MM.1S (cell line): ENCODE measurements at regions not wholly inside any gene's neighbourhood (a gene's known extent, or its start where the extent isn't known, plus 50 kb on each side); places are given as distances from the start of the nearest gene placed in this dataset.

Experiments
- DNase-seq: peaks from one replicate; pipeline ENCODE4 v3.0.0-alpha.2; 2015
- H2AFZ ChIP-seq: fragments of 300-600 bp; sonication (generic); 2 replicates; pipeline ENCODE4 v1.6.0; 2016; ENCODE audit warnings: antibody characterized with exemption, low read length
- H3F3A ChIP-seq: fragments of 300-600 bp; sonication (generic); 2 replicates; pipeline ENCODE4 v1.6.1; 2016; ENCODE audit warnings: mild to moderate bottlenecking, antibody characterized with exemption, low read length, moderate library complexity, mixed read lengths; ENCODE audit not compliant: insufficient read depth
- H3K27ac ChIP-seq: fragments of 300-600 bp; sonication (generic); 2 replicates; pipeline ENCODE4 v1.5.1; 2016; ENCODE audit warnings: mild to moderate bottlenecking, low read length
- H3K27me3 ChIP-seq: fragments of 300-600 bp; sonication (generic); replicated peaks from 2 replicates; pipeline ENCODE4 v1.6.0; 2016; ENCODE audit warnings: low read length; ENCODE audit not compliant: insufficient read depth
- H3K36me3 ChIP-seq: fragments of 300-600 bp; sonication (generic); replicated peaks from 2 replicates; pipeline ENCODE4 v1.6.1; 2016; ENCODE audit warnings: mild to moderate bottlenecking, low read length, mixed read lengths; ENCODE audit not compliant: insufficient read depth
- H3K4me1 ChIP-seq: fragments of 300-600 bp; sonication (generic); 2 replicates; pipeline ENCODE4 v1.6.1; 2016; ENCODE audit warnings: low read length, mixed read lengths
- H3K4me2 ChIP-seq: fragments of 300-600 bp; sonication (generic); 2 replicates; pipeline ENCODE4 v1.6.0; 2016; ENCODE audit warnings: low read depth, low read length
- H3K4me3 ChIP-seq: fragments of 300-600 bp; sonication (generic); 2 replicates; pipeline ENCODE4 v1.5.1; 2016; ENCODE audit warnings: low read length, mixed read lengths
- H3K79me2 ChIP-seq: fragments of 300-600 bp; sonication (generic); 2 replicates; pipeline ENCODE4 v1.6.1; 2016; ENCODE audit warnings: mixed run types, low read length, mixed read lengths
- H3K9ac ChIP-seq: fragments of 300-600 bp; sonication (generic); 2 replicates; pipeline ENCODE4 v1.6.1; 2016; ENCODE audit warnings: low read length, mixed read lengths
- H3K9me2 ChIP-seq: fragments of 300-600 bp; sonication (generic); replicated peaks from 2 replicates; pipeline ENCODE4 v1.6.1; 2016; ENCODE audit warnings: mild to moderate bottlenecking, low read length, mixed read lengths; ENCODE audit not compliant: insufficient read depth
- H3K9me3 ChIP-seq: fragments of 300-600 bp; sonication (generic); replicated peaks from 2 replicates; pipeline ENCODE4 v1.6.1; 2016; ENCODE audit warnings: mild to moderate bottlenecking, low read length, mixed read lengths; ENCODE audit not compliant: insufficient read depth
- H4K20me1 ChIP-seq: fragments of 300-600 bp; sonication (generic); 2 replicates; pipeline ENCODE4 v1.6.1; 2016; ENCODE audit warnings: mild to moderate bottlenecking, low read length, moderate library complexity, mixed read lengths; ENCODE audit not compliant: insufficient read depth
- CTCF ChIP-seq: fragments of 300-600 bp; sonication (generic); IDR thresholded peaks from 2 replicates; pipeline ENCODE4 v1.5.1; 2016; ENCODE audit warnings: antibody characterized with exemption, low read length, mixed read lengths
- EZH2 ChIP-seq: fragments of 300-600 bp; sonication (generic); optimal IDR thresholded peaks from 2 replicates; pipeline ENCODE3; 2017; ENCODE audit warnings: low read depth, mild to moderate bottlenecking, antibody characterized with exemption, low read length, mixed read lengths
- EZH2phosphoT487 ChIP-seq: fragments of 300-600 bp; sonication (generic); IDR thresholded peaks from 2 replicates; pipeline ENCODE4 v1.6.1; 2018; ENCODE audit warnings: antibody characterized with exemption, low read length

GRCh38 chr1:110773813-110774212 lies 99.1 kb upstream of the KCNA3 start:
- Histone ChIP-seq H4K20me1 (no peaks in the 10 kb centered on the region), H3K79me2 (no peaks in the 10 kb centered on the region), H3K4me3 (no peak overlapping the region), H3K9me2 (no peaks in the 10 kb centered on the region), H3K36me3 (no peaks in the 10 kb centered on the region), H3K4me2 (no peak overlapping the region), H3K27me3 (no peaks in the 10 kb centered on the region), H3K4me1 (peaks cover 21% of the 10 kb centered on the region), H3K27ac (no peak overlapping the region), H2AFZ (no peak overlapping the region), H3K9ac (no peak overlapping the region), H3K9me3 (no peaks in the 10 kb centered on the region), H3F3A (no peaks in the 10 kb centered on the region)
- TF ChIP-seq EZH2phosphoT487 (no peak), EZH2 (no peak), CTCF (no peak)
- no peak for DNase-seq

- Histone ChIP-seq H3K9me2 (no peaks in the 10 kb centered on the region), H3K27ac (peak overlapping the region; percentile 39; the same call in 1 of the 2 replicates), H3K9ac (no peak overlapping the region), H3K4me1 (peaks cover 24% of the 10 kb centered on the region), H2AFZ (no peak overlapping the region), H3K36me3 (no peaks in the 10 kb centered on the region), H3K27me3 (no peaks in the 10 kb centered on the region), H3K4me3 (no peak overlapping the region), H3F3A (no peaks in the 10 kb centered on the region), H3K4me2 (peak overlapping the region; percentile 43; the same call in 1 of the 2 replicates), H4K20me1 (no peaks in the 10 kb centered on the region), H3K9me3 (no peaks in the 10 kb centered on the region), H3K79me2 (no peaks in the 10 kb centered on the region)
- DNase-seq = no peak
- no peak for TF ChIP-seq EZH2phosphoT487
- no peak for TF ChIP-seq CTCF
- no peak for TF ChIP-seq EZH2
These were observed 96.7 kb upstream of the KCNA3 start for GRCh38 chr1:110771245-110772022.

GRCh38 chr1:110770832-110771231 lies 96.1 kb upstream of the KCNA3 start:
- Histone ChIP-seq H3K27ac (peak overlapping the region; percentile 39; the same call in 1 of the 2 replicates), H2AFZ (no peak overlapping the region), H3K36me3 (no peaks in the 10 kb centered on the region), H3K4me2 (peak overlapping the region; percentile 27; the same call in 1 of the 2 replicates), H3K4me1 (peaks cover 25% of the 10 kb centered on the region), H3K4me3 (no peak overlapping the region), H3K9ac (no peak overlapping the region), H3K27me3 (no peaks in the 10 kb centered on the region), H3K9me3 (no peaks in the 10 kb centered on the region), H3K9me2 (no peaks in the 10 kb centered on the region), H3F3A (no peaks in the 10 kb centered on the region), H4K20me1 (no peaks in the 10 kb centered on the region), H3K79me2 (no peaks in the 10 kb centered on the region)
- TF ChIP-seq EZH2phosphoT487 (no peak), EZH2 (no peak), CTCF (no peak)
- DNase-seq = no peak
